Endodermal cell (in vitro differentiated cells): ENCODE measurements at regions not wholly inside any gene's neighbourhood (a gene's known extent, or its start where the extent isn't known, plus 50 kb on each side); places are given as distances from the start of the nearest gene placed in this dataset.

ENCODE experiments used
- DNase-seq: peaks from one replicate; pipeline ENCODE4 v3.0.0-alpha.2; 2017
- H3K27ac ChIP-seq: 2 replicates; pipeline ENCODE4 v1.5.1; 2013; ENCODE audit warnings: mild to moderate bottlenecking, low read depth, low read length, moderate library complexity
- H3K27me3 ChIP-seq: 2 replicates; pipeline ENCODE4 v1.6.1; 2013; ENCODE audit warnings: mild to moderate bottlenecking, low read length, moderate library complexity; ENCODE audit not compliant: insufficient read depth, control insufficient read depth, poor library complexity, severe bottlenecking
- H3K36me3 ChIP-seq: 2 replicates; pipeline ENCODE4 v1.7.0; 2013; ENCODE audit warnings: mild to moderate bottlenecking, low read length, moderate library complexity; ENCODE audit not compliant: control insufficient read depth, insufficient read depth
- H3K4me1 ChIP-seq: one replicate; pipeline ENCODE4 v1.7.0; 2013; ENCODE audit warnings: low read length; ENCODE audit not compliant: control insufficient read depth, insufficient read depth
- H3K4me3 ChIP-seq: 2 replicates; pipeline ENCODE4 v1.5.1; 2013; ENCODE audit warnings: mild to moderate bottlenecking, low read length, moderate library complexity
- H3K9ac ChIP-seq: 2 replicates; pipeline ENCODE4 v1.6.1; 2013; ENCODE audit warnings: mild to moderate bottlenecking, low read length, moderate library complexity; ENCODE audit not compliant: poor library complexity, severe bottlenecking; ENCODE audit errors: extremely low read depth
- H3K9me3 ChIP-seq: 2 replicates; pipeline ENCODE4 v1.6.1; 2013; ENCODE audit warnings: mild to moderate bottlenecking, low read length, moderate library complexity; ENCODE audit not compliant: control insufficient read depth
- H3K27ac Mint-ChIP-seq: 2 replicates; pipeline ENCODE4 v1.8.0; 2020; ENCODE audit warnings: mixed read lengths
- H3K27me3 Mint-ChIP-seq: 2 replicates; pipeline ENCODE4 v1.8.0; 2021; ENCODE audit warnings: mild to moderate bottlenecking, mixed read lengths; ENCODE audit not compliant: insufficient read depth
- H3K36me3 Mint-ChIP-seq: 2 replicates; pipeline ENCODE4 v1.8.0; 2020; ENCODE audit warnings: low read depth, mixed read lengths
- H3K4me1 Mint-ChIP-seq: 2 replicates; pipeline ENCODE4 v1.8.0; 2020; ENCODE audit warnings: mixed read lengths
- H3K4me3 Mint-ChIP-seq: 2 replicates; pipeline ENCODE4 v1.8.0; 2020; ENCODE audit warnings: mild to moderate bottlenecking, moderate library complexity, mixed read lengths
- H3K9me3 Mint-ChIP-seq: 2 replicates; pipeline ENCODE4 v1.8.0; 2020; ENCODE audit warnings: mild to moderate bottlenecking, mixed read lengths
- CTCF ChIP-seq: fragments of 200-600 bp; sonication (generic); conservative IDR thresholded peaks from 2 replicates; pipeline ENCODE4 v1.5.0; 2021; ENCODE audit warnings: antibody characterized with exemption, mild to moderate bottlenecking
- WGBS, 2 experiments: methylation state at CpG; one replicate each; pipeline versions ENCODE4 v1.1.5 to v1.1.7; 2013; ENCODE audit warnings: missing lambda C conversion rate in 2 of 2, mixed read lengths in 1 of 2; ENCODE audit not compliant: insufficient coverage in 1 of 2, insufficient read length in 1 of 2; 5-methylcytosine and 5-hydroxymethylcytosine counted together

DNA sequence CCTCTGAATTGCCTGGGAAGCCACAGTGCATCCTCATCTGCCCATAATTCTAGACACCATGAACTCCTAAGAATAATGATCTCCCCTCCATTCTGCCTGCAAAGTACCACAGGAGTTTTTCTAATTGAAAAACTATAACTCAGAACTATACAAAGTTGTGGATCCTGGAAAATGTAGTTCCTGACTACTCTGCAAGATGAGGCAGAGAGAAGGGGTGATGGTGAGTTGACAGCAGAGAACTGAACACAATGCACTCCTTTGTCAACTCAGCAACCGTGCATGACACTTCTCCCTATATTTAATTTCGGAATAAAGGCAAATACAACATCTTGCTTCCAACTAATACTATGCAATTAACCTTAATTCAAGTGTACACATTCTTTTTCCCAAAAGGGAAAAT is 471.1 kb upstream of the FAM98A start:
- Mint-ChIP-seq H3K36me3 (no peaks in the 10 kb centered on the region), H3K4me1 (no peaks in the 10 kb centered on the region), H3K27ac (no peak overlapping the region), H3K4me3 (no peak overlapping the region), H3K9me3 (peaks cover 7% of the 10 kb centered on the region), H3K27me3 (no peaks in the 10 kb centered on the region)
- Histone ChIP-seq H3K4me1 (no peaks in the 10 kb centered on the region), H3K9ac (no peak overlapping the region), H3K4me3 (no peak overlapping the region), H3K27me3 (no peaks in the 10 kb centered on the region), H3K9me3 (no peaks in the 10 kb centered on the region), H3K36me3 (no peaks in the 10 kb centered on the region), H3K27ac (no peak overlapping the region)
- DNase-seq: no peak
- WGBS, 2 experiments: 94 to 96% methylated on average over 2 of the region's 2 CpGs
- TF ChIP-seq CTCF: no peak

GRCh38 chr2:34069604-34070003 is 470.5 kb upstream of the FAM98A start:
- H3K4me3 Mint-ChIP-seq: no peak overlapping the region
- no peaks in the 10 kb centered on the region for H3K4me1 Mint-ChIP-seq
- DNase-seq: no peak
- no peak for TF ChIP-seq CTCF
- no peaks in the 10 kb centered on the region for H3K36me3 Mint-ChIP-seq
- Histone ChIP-seq H3K36me3 (no peaks in the 10 kb centered on the region), H3K9me3 (no peaks in the 10 kb centered on the region), H3K9ac (no peak overlapping the region), H3K27me3 (no peaks in the 10 kb centered on the region), H3K4me3 (no peak overlapping the region), H3K27ac (no peak overlapping the region), H3K4me1 (no peaks in the 10 kb centered on the region)
- H3K27me3 Mint-ChIP-seq: no peaks in the 10 kb centered on the region
- peaks cover 7% of the 10 kb centered on the region for H3K9me3 Mint-ChIP-seq
- no peak overlapping the region for H3K27ac Mint-ChIP-seq

DNA sequence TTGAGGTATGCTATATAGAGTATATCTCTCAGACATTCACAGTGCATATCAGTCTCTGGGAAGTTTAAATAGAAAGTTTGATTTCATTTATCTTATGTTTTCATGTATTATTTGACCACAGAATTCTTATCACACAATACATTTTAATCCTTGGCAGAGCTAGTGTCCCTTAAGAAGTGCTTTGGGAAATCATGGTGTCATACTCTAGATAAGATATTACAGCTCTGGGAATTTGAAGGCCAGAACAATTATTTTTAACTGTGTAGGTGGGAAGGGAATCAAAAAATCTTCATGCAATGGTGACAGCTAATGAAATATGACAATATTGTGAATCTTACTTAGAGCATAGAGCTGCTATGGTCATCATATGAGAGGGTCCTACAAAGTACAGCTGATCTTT is 451.3 kb upstream of the FAM98A start:
- Histone ChIP-seq H3K4me1 (no peaks in the 10 kb centered on the region), H3K9me3 (no peaks in the 10 kb centered on the region), H3K9ac (no peak overlapping the region), H3K36me3 (no peaks in the 10 kb centered on the region), H3K4me3 (no peak overlapping the region), H3K27me3 (no peaks in the 10 kb centered on the region), H3K27ac (no peak overlapping the region)
- no peaks in the 10 kb centered on the region for H3K27me3 Mint-ChIP-seq
- no peak overlapping the region for H3K27ac Mint-ChIP-seq
- no peak for DNase-seq
- H3K36me3 Mint-ChIP-seq: no peaks in the 10 kb centered on the region
- H3K9me3 Mint-ChIP-seq: no peaks in the 10 kb centered on the region
- no peak overlapping the region for H3K4me3 Mint-ChIP-seq
- TF ChIP-seq CTCF: no peak
- no peaks in the 10 kb centered on the region for H3K4me1 Mint-ChIP-seq
